Brain microvascular endothelial cell (primary cell): ENCODE measurements at regions not wholly inside any gene's neighbourhood (a gene's known extent, or its start where the extent isn't known, plus 50 kb on each side); places are given as distances from the start of the nearest gene placed in this dataset.

ENCODE experiments used
- DNase-seq: peaks from one replicate; pipeline ENCODE4 v3.0.0-alpha.2; 2020
- H3K27ac ChIP-seq: fragments of 250-450 bp; sonication (Bioruptor Pico); 2 replicates; pipeline ENCODE4 v1.5.1; 2020; ENCODE audit warnings: mild to moderate bottlenecking, moderate library complexity
- H3K27me3 ChIP-seq: fragments of 250-450 bp; sonication (Bioruptor Pico); replicated peaks from 2 replicates; pipeline ENCODE4 v1.5.1; 2020; ENCODE audit warnings: mild to moderate bottlenecking
- H3K36me3 ChIP-seq: fragments of 250-450 bp; sonication (Bioruptor Pico); replicated peaks from 2 replicates; pipeline ENCODE4 v1.5.1; 2020; ENCODE audit warnings: mild to moderate bottlenecking
- H3K4me3 ChIP-seq: 2 replicates; pipeline ENCODE4 v1.5.1; 2011; ENCODE audit warnings: low read depth, mild to moderate bottlenecking, control low read depth, low read length, moderate library complexity
- in situ Hi-C: cut with HindIII; loops from 2 replicates; pipeline ENCODE4 v1.10.0; 2017; ENCODE audit warnings: low sequenced_read_pairs, low pct_ligation_motif_present
- TF ChIP-seq, protein P1 (sequence below): IDR thresholded peaks from 2 replicates; pipeline ENCODE4 v1.5.1; 2011; ENCODE audit warnings: low read depth, mild to moderate bottlenecking, moderate library complexity, low read length, control low read depth, inconsistent platforms; ENCODE audit errors: missing control alignments

DNA sequence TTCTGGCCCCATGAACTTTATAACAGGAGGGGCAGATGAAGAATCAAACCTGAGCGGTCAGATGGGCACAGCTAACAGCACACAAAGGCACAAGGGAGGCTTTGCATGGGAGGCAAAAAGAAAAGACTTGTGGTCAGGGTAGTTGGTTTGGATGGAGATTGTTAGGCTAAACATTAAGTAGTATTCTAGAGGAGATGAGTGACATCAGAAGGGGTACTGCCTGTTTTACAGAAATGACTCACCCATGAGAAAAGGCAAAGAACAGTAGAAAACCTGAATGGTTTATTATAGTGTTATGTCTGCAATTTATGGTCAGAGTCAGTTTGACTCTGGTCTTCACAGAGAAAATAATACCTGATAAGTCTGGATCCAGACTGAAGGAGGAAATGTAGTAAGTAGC, 129.8 kb upstream of the KIRREL3 start:
- no peak for DNase-seq
- no peaks in the 10 kb centered on the region for H3K27me3 ChIP-seq
- no peak overlapping the region for H3K4me3 ChIP-seq
- H3K36me3 ChIP-seq: no peaks in the 10 kb centered on the region
- in situ Hi-C loops: no loop called here
- H3K27ac ChIP-seq: no peak overlapping the region
- TF ChIP-seq, protein P1, sequence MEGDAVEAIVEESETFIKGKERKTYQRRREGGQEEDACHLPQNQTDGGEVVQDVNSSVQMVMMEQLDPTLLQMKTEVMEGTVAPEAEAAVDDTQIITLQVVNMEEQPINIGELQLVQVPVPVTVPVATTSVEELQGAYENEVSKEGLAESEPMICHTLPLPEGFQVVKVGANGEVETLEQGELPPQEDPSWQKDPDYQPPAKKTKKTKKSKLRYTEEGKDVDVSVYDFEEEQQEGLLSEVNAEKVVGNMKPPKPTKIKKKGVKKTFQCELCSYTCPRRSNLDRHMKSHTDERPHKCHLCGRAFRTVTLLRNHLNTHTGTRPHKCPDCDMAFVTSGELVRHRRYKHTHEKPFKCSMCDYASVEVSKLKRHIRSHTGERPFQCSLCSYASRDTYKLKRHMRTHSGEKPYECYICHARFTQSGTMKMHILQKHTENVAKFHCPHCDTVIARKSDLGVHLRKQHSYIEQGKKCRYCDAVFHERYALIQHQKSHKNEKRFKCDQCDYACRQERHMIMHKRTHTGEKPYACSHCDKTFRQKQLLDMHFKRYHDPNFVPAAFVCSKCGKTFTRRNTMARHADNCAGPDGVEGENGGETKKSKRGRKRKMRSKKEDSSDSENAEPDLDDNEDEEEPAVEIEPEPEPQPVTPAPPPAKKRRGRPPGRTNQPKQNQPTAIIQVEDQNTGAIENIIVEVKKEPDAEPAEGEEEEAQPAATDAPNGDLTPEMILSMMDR: no peak

DNA sequence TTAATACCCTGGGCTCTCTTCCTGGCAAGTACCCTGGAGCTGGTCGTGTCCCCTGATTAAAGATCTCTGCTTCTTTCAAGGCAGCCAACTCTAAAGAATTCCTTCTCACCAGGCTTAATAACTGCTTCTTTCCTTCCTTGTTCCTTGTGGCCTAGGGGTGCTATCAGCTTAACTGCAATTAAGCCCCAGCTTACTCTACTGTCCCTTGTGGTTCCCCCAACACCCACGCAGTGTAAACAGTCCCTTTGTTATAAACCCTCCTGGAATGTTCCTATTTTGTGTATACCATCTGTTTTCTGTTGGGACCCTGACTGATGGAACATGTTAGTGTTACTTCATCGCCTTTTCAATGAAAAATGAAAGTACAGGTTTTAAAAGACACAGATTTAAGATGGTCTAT, 126.4 kb upstream of the KIRREL3 start:
- H3K4me3 ChIP-seq: no peak overlapping the region
- TF ChIP-seq, protein P1: no peak
- in situ Hi-C loops: no loop called here
- no peak overlapping the region for H3K27ac ChIP-seq
- H3K27me3 ChIP-seq: no peaks in the 10 kb centered on the region
- H3K36me3 ChIP-seq: no peaks in the 10 kb centered on the region
- DNase-seq: no peak

DNA sequence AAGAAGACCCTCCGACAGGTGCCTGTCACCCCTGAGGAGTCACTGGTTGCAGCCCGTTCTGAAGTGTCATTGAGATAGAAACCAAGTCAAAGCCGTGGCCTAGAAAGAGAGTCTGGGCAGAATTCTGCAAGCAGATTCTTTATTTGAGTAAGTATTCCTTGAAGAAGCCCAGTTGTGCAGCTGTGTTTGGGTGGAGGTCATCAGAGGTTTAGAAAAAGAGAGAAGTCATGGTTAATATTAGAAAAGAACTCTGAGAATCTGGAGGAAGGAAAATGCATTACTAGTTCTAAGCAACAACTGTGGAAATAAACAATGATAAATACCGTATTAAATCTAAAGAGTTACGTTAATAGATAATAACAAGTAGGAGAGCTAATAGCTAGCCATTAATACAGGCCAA, 118.8 kb upstream of the KIRREL3 start:
- TF ChIP-seq, protein P1: no peak
- no peaks in the 10 kb centered on the region for H3K27me3 ChIP-seq
- no peak overlapping the region for H3K27ac ChIP-seq
- in situ Hi-C loops: no loop called here
- H3K36me3 ChIP-seq: no peaks in the 10 kb centered on the region
- no peak overlapping the region for H3K4me3 ChIP-seq
- no peak for DNase-seq

DNA sequence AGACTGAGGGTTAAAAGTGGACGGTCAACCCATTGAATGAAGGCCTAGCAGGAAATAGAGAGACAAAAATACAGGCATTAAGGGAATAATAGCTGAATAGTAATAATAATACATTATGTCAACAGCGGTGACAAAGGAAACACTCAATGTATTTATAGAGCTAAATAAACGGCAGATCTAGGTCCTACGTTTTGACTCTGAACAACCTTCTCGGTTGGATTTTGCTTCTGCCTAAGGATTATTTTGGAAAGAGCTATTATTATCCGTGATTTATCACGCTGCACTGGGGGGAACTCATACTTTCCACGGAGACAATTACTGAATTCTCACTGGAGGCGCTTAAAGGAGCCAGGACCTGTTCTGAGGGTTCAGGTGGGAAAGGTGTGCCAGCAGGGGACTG, 118.2 kb upstream of the KIRREL3 start:
- Histone ChIP-seq H3K4me3 (no peak overlapping the region), H3K27me3 (no peaks in the 10 kb centered on the region), H3K36me3 (no peaks in the 10 kb centered on the region), H3K27ac (no peak overlapping the region)
- TF ChIP-seq, protein P1: no peak
- in situ Hi-C loops: no loop called here
- DNase-seq: no peak

DNA sequence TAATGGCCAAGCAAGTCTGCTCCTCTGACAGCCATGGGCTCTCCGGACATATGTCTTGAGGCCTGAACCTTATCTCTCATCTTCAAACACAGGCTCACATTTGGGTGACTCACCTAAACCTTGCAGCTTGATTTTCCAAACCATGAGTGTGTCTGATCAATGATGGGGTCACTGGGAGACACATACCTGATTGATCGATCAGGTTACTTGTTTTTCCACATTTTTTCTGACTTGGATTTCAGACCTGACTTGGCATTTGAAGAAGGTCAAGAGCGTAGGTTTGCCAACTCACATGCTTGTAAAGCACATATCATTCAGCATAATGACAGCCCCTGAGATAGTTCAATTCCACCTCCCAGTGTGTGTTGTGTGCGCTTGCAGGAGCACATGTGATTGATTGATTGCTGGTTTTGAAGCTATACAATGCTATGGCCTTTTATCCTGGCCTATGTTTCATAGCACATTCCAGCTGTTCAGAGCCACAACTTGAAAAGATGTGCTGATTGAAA, 116.7 kb upstream of the KIRREL3 start:
- Histone ChIP-seq H3K27me3 (no peaks in the 10 kb centered on the region), H3K36me3 (no peaks in the 10 kb centered on the region), H3K4me3 (no peak overlapping the region), H3K27ac (no peak overlapping the region)
- no peak for DNase-seq
- TF ChIP-seq, protein P1: no peak
- in situ Hi-C loops: no loop called here

DNA sequence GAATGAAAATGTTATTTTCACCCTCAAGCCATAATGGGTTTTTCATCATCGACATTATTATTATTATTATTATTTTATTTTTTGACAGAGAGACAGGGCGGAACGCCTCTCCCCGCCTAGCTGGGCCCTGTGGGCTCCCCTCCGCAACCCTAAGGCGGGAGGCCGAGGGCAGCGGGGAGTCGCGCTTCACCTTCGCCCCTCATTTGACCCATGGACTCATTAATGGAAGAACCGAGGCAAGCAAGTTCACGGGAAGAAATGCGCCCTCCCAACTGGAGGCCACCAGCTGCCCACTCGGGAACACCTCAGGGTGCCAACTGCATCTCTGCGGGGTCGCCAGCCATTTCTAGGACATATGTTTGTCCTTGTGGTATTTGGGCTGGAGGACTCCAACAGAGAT, 115.3 kb upstream of the KIRREL3 start:
- TF ChIP-seq, protein P1: no peak
- Histone ChIP-seq H3K27me3 (no peaks in the 10 kb centered on the region), H3K4me3 (no peak overlapping the region), H3K36me3 (no peaks in the 10 kb centered on the region), H3K27ac (no peak overlapping the region)
- in situ Hi-C loops: no loop called here
- no peak for DNase-seq
